ENCODE measurements at regions not wholly inside any gene's neighbourhood (a gene's known extent, or its start where the extent isn't known, plus 50 kb on each side); places are given as distances from the start of the nearest gene placed in this dataset.

- TF ChIP-seq CTCF (conservative IDR thresholded peaks at IDR 0.05): no peak
- no peak for TF ChIP-seq ZFX (IDR thresholded peaks at IDR 0.05)
- no peak overlapping the region for H3K27ac ChIP-seq
Measured at GRCh38 chr7:7112868-7113267, 69.5 kb upstream of the C1GALT1 start.

- peak overlapping the region; percentile 81; the same call in 1 of the 2 replicates for H3K27ac ChIP-seq
- no peak for TF ChIP-seq CTCF (conservative IDR thresholded peaks at IDR 0.05)
Measured at GRCh38 chr7:7114575-7115291, 67.6 kb upstream of the C1GALT1 start.

- H3K27ac ChIP-seq: no peak overlapping the region
- TF ChIP-seq CTCF (conservative IDR thresholded peaks at IDR 0.05) (no peak), ZFX (IDR thresholded peaks at IDR 0.05) (no peak)
Measured at GRCh38 chr7:7117935-7118586, 64.3 kb upstream of the C1GALT1 start.

- TF ChIP-seq ZFX (IDR thresholded peaks at IDR 0.05) (no peak), CTCF (conservative IDR thresholded peaks at IDR 0.05) (no peak)
- H3K27ac ChIP-seq: no peak overlapping the region
Measured at GRCh38 chr7:7118822-7119221, 63.5 kb upstream of the C1GALT1 start.

- TF ChIP-seq CTCF (conservative IDR thresholded peaks at IDR 0.05): no peak
- no peak for TF ChIP-seq ZFX (IDR thresholded peaks at IDR 0.05)
- H3K27ac ChIP-seq: no peak overlapping the region
Measured at GRCh38 chr7:7119729-7120128, 62.6 kb upstream of the C1GALT1 start.

- H3K27ac ChIP-seq: no peak overlapping the region
- TF ChIP-seq ZFX (IDR thresholded peaks at IDR 0.05) (no peak), CTCF (conservative IDR thresholded peaks at IDR 0.05) (no peak)
Measured at GRCh38 chr7:7122033-7122478, 60.3 kb upstream of the C1GALT1 start.

GRCh38 chr7:7122701-7123281 is 59.6 kb upstream of the C1GALT1 start:
- TF ChIP-seq CTCF (conservative IDR thresholded peaks at IDR 0.05) (no peak), ZFX (IDR thresholded peaks at IDR 0.05) (no peak)
- H3K27ac ChIP-seq: no peak overlapping the region
